H1 (cell line): ENCODE measurements at regions not wholly inside any gene's neighbourhood (a gene's known extent, or its start where the extent isn't known, plus 50 kb on each side); places are given as distances from the start of the nearest gene placed in this dataset.

ENCODE experiments used
- CTCF ChIA-PET: fragments of 300-600 bp; sonication (Branson Sonifier 250); formaldehyde crosslinking; loops from one replicate; lab custom pipeline; 2021; ENCODE audit not compliant: partially characterized antibody; lab: Charles Lee
- POLR2A ChIA-PET: fragments of 300-600 bp; sonication (Branson Sonifier 250); formaldehyde crosslinking; loops from one replicate; lab custom pipeline; 2021; ENCODE audit warnings: inconsistent platforms; ENCODE audit not compliant: partially characterized antibody; lab: Charles Lee
- DNase-seq, 2 experiments: peaks; one replicate each; pipeline versions ENCODE4 v3.0.0 to v3.0.0-alpha.2; 2010 to 2022; ENCODE audit warnings: low spot score in 2 of 2, low read depth in 1 of 2, mixed read lengths in 1 of 2
- FAIRE-seq: peaks from 2 replicates; lab custom pipeline; 2011; peaks lifted over from hg19 to GRCh38; lab: Jason Lieb, UNC
- H2AFZ ChIP-seq: 2 replicates; pipeline ENCODE4 v1.8.1; 2012; ENCODE audit warnings: low read length, inconsistent platforms
- H2AK5ac ChIP-seq: 2 replicates; pipeline ENCODE4 v1.6.1; 2013; ENCODE audit warnings: low read depth, low read length
- H2BK120ac ChIP-seq: replicated peaks from 2 replicates; pipeline ENCODE3; 2013; ENCODE audit warnings: low read depth, low read length, inconsistent platforms
- H2BK12ac ChIP-seq: 2 replicates; pipeline ENCODE4 v1.6.1; 2013; ENCODE audit warnings: low read depth, low read length
- H2BK15ac ChIP-seq: 2 replicates; pipeline ENCODE4 v1.6.1; 2013; ENCODE audit warnings: low read length
- H2BK20ac ChIP-seq: 2 replicates; pipeline ENCODE4 v1.6.1; 2013; ENCODE audit warnings: low read length
- H2BK5ac ChIP-seq: 2 replicates; pipeline ENCODE4 v1.6.1; 2013; ENCODE audit warnings: low read depth, low read length
- H3K14ac ChIP-seq: 2 replicates; pipeline ENCODE4 v1.6.1; 2013; ENCODE audit warnings: inconsistent platforms; ENCODE audit not compliant: insufficient read length
- H3K18ac ChIP-seq: 2 replicates; pipeline ENCODE4 v1.6.1; 2013; ENCODE audit warnings: low read length; ENCODE audit errors: extremely low read depth
- H3K23ac ChIP-seq: 2 replicates; pipeline ENCODE4 v1.6.1; 2013; ENCODE audit warnings: inconsistent platforms; ENCODE audit not compliant: insufficient read length
- H3K23me2 ChIP-seq: 2 replicates; pipeline ENCODE4 v1.6.1; 2013; ENCODE audit warnings: low read depth, low read length
- H3K27ac ChIP-seq: 2 replicates; pipeline ENCODE4 v1.6.1; 2011; ENCODE audit warnings: low read depth, low read length, inconsistent platforms
- H3K27me3 ChIP-seq, 4 experiments: replicated peaks in 1 of 4; 1 replicate in 1 of 4; 2 replicates in 3 of 4; pipeline versions ENCODE4 v1.6.1 to v1.8.1; 2011 to 2013; ENCODE audit warnings: low read length in 3 of 4, mild to moderate bottlenecking in 3 of 4, inconsistent platforms in 2 of 4, mixed read lengths in 2 of 4, moderate library complexity in 1 of 4; ENCODE audit not compliant: control insufficient read depth in 3 of 4, insufficient read depth in 3 of 4; ENCODE audit errors: extremely low read depth in 1 of 4
- H3K36me3 ChIP-seq, 4 experiments: 2 replicates each; pipeline versions ENCODE4 v1.6.1 to v1.8.1; 2011 to 2013; ENCODE audit warnings: mild to moderate bottlenecking in 4 of 4, low read length in 3 of 4, moderate library complexity in 2 of 4, control low read depth in 1 of 4, inconsistent platforms in 1 of 4; ENCODE audit not compliant: insufficient read depth in 4 of 4, control insufficient read depth in 2 of 4
- H3K4ac ChIP-seq: replicated peaks from 2 replicates; pipeline ENCODE3; 2013; ENCODE audit warnings: low read length, low read depth, mixed read lengths, inconsistent platforms; ENCODE audit not compliant: insufficient read length
- H3K4me1 ChIP-seq, 4 experiments: replicated peaks in 1 of 4; 1 replicate in 1 of 4; 2 replicates in 3 of 4; pipeline versions ENCODE4 v1.6.1 to v1.8.1; 2011 to 2013; ENCODE audit warnings: low read length in 3 of 4, inconsistent platforms in 2 of 4, mixed read lengths in 1 of 4; ENCODE audit not compliant: insufficient read depth in 4 of 4, control insufficient read depth in 3 of 4
- H3K4me2 ChIP-seq, 2 experiments: 2 replicates each; pipeline versions ENCODE4 v1.6.1 to v1.8.1; 2011 to 2013; ENCODE audit warnings: low read depth in 2 of 2, low read length in 2 of 2, control low read depth in 1 of 2, inconsistent platforms in 1 of 2, mild to moderate bottlenecking in 1 of 2; ENCODE audit not compliant: insufficient read depth in 1 of 2
- H3K4me3 ChIP-seq, 4 experiments: fragments of 200-600, 300-600 bp in 1 of 4; sonication (generic), shearing (Covaris generic), sonication (Bioruptor Twin) in 1 of 4; 2 replicates each; pipeline versions ENCODE4 v1.5.1 to v1.8.1; 2011 to 2016; ENCODE audit warnings: low read length in 4 of 4, low read depth in 3 of 4, control low read depth in 2 of 4, inconsistent platforms in 2 of 4, mild to moderate bottlenecking in 2 of 4, mixed read lengths in 1 of 4, moderate library complexity in 1 of 4; ENCODE audit not compliant: insufficient read depth in 2 of 4; ENCODE audit errors: extremely low read depth in 1 of 4
- H3K56ac ChIP-seq: replicated peaks from 2 replicates; pipeline ENCODE3; 2013; ENCODE audit warnings: low read depth, mild to moderate bottlenecking, mixed read lengths, low read length, inconsistent platforms; ENCODE audit not compliant: insufficient read length
- H3K79me1 ChIP-seq: 2 replicates; pipeline ENCODE4 v1.6.1; 2013; ENCODE audit warnings: low read depth, low read length, control low read depth
- H3K79me2 ChIP-seq, 2 experiments: 2 replicates each; pipeline versions ENCODE4 v1.6.1 to v1.8.1; 2012 to 2013; ENCODE audit warnings: low read length in 2 of 2, mild to moderate bottlenecking in 2 of 2, inconsistent platforms in 1 of 2; ENCODE audit not compliant: insufficient read depth in 2 of 2, control insufficient read depth in 1 of 2
- H3K9ac ChIP-seq, 4 experiments: replicated peaks in 1 of 4; 1 replicate in 1 of 4; 2 replicates in 3 of 4; pipeline versions ENCODE4 v1.6.1 to v1.8.1; 2011 to 2013; ENCODE audit warnings: low read depth in 3 of 4, low read length in 3 of 4, control low read depth in 2 of 4, mild to moderate bottlenecking in 2 of 4, moderate library complexity in 2 of 4, inconsistent platforms in 1 of 4; ENCODE audit errors: extremely low read depth in 1 of 4
- H3K9me3 ChIP-seq, 2 experiments: 2 replicates each; pipeline versions ENCODE4 v1.6.1 to v1.8.1; 2012 to 2013; ENCODE audit warnings: mild to moderate bottlenecking in 2 of 2, moderate library complexity in 2 of 2, control low read depth in 1 of 2, inconsistent platforms in 1 of 2, low read depth in 1 of 2, low read length in 1 of 2, mixed read lengths in 1 of 2; ENCODE audit not compliant: insufficient read depth in 2 of 2
- H4K20me1 ChIP-seq, 2 experiments: replicated peaks in 1 of 2; 2 replicates each; pipeline versions ENCODE3 to v1.8.1; 2011 to 2013; ENCODE audit warnings: inconsistent platforms in 2 of 2, low read length in 2 of 2, mild to moderate bottlenecking in 1 of 2; ENCODE audit not compliant: insufficient read depth in 2 of 2, control insufficient read depth in 1 of 2
- H4K5ac ChIP-seq: 2 replicates; pipeline ENCODE4 v1.6.1; 2013; ENCODE audit warnings: low read length, low read depth, mixed read lengths, inconsistent platforms; ENCODE audit not compliant: insufficient read length
- H4K8ac ChIP-seq: 2 replicates; pipeline ENCODE4 v1.8.0; 2013; ENCODE audit warnings: mild to moderate bottlenecking, moderate library complexity, low read length, inconsistent platforms; ENCODE audit not compliant: insufficient read depth; ENCODE audit errors: extremely low read depth
- H4K91ac ChIP-seq: replicated peaks from 2 replicates; pipeline ENCODE3; 2013; ENCODE audit warnings: low read length, mixed read lengths, inconsistent platforms; ENCODE audit not compliant: insufficient read length
- WGBS, 2 experiments: shearing (Covaris generic) in 1 of 2; methylation state at CpG; one replicate each; pipeline versions ENCODE4 v1.1.6 to v1.1.7; 2013 to 2015; ENCODE audit warnings: low lambda C conversion rate in 2 of 2, mixed read lengths in 2 of 2, inconsistent platforms in 1 of 2, low coverage in 1 of 2, missing lambda C conversion rate in 1 of 2; ENCODE audit not compliant: insufficient replicate concordance in 2 of 2, insufficient coverage in 1 of 2, insufficient read length in 1 of 2; ENCODE audit errors: extremely low coverage in 1 of 2, missing lambda C conversion rate in 1 of 2; 5-methylcytosine and 5-hydroxymethylcytosine counted together
- TF ChIP-seq, protein P1 (sequence below): fragments of 300-600 bp; sonication (generic); IDR thresholded peaks from 2 replicates; pipeline ENCODE4 v1.7.1; 2012; ENCODE audit warnings: low read length, moderate library complexity, mild to moderate bottlenecking, inconsistent platforms; ENCODE audit not compliant: insufficient replicate concordance

DNA sequence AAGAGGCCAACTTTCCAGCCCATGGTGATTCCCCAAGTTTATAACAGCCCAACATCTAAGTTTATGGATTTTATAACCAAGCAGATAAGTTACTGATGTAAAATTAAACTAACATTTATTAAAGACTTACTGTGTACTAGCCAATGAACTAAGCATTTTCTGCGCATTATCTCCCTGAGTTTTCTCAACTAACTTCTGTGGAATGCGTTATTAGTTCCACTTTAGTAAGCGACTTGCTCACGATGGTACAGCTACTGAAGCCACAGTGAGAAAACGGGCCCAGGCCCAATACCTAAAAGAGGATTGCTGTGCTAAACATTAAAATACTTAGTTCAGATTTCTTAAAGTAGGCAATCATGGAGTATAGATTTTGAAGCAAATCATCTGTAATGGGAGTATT, 61.0 kb downstream of the ZBTB18 start:
- Histone ChIP-seq H3K4me1 (0 out of 7 replicates have a peak, but pooled peaks cover 0 to 2% (median 0%) of the 10 kb centered on the region in 4 experiments), H3K23me2 (no peaks in the 10 kb centered on the region), H2BK15ac (no peak overlapping the region), H2AK5ac (no peak overlapping the region), H2BK20ac (no peak overlapping the region), H2BK12ac (no peak overlapping the region), H3K9me3 (no peaks in the 10 kb centered on the region), H3K79me1 (no peaks in the 10 kb centered on the region), H3K27me3 (no peaks in the 10 kb centered on the region), H3K79me2 (no peaks in the 10 kb centered on the region), H3K4me2 (no peak overlapping the region), H3K14ac (no peak overlapping the region), H4K91ac (no peak overlapping the region), H3K4me3 (no peak overlapping the region), H2AFZ (no peak overlapping the region), H3K27ac (no peak overlapping the region), H3K23ac (no peak overlapping the region), H3K56ac (no peak overlapping the region), H3K18ac (no peak overlapping the region), H4K20me1 (no peaks in the 10 kb centered on the region), H4K5ac (no peak overlapping the region), H4K8ac (no peak overlapping the region), H3K9ac (no peak overlapping the region), H3K36me3 (no peaks in the 10 kb centered on the region), H2BK120ac (no peak overlapping the region), H2BK5ac (no peak overlapping the region), H3K4ac (no peak overlapping the region)
- CTCF ChIA-PET: no interaction called here
- POLR2A ChIA-PET: no interaction called here
- WGBS, 2 experiments: 93% methylated on average over 5 of the region's 5 CpGs; no CpG with 5 or more reads in 1 of the 2 experiments
- no peak for DNase-seq
- FAIRE-seq: no peak
- TF ChIP-seq, protein P1, sequence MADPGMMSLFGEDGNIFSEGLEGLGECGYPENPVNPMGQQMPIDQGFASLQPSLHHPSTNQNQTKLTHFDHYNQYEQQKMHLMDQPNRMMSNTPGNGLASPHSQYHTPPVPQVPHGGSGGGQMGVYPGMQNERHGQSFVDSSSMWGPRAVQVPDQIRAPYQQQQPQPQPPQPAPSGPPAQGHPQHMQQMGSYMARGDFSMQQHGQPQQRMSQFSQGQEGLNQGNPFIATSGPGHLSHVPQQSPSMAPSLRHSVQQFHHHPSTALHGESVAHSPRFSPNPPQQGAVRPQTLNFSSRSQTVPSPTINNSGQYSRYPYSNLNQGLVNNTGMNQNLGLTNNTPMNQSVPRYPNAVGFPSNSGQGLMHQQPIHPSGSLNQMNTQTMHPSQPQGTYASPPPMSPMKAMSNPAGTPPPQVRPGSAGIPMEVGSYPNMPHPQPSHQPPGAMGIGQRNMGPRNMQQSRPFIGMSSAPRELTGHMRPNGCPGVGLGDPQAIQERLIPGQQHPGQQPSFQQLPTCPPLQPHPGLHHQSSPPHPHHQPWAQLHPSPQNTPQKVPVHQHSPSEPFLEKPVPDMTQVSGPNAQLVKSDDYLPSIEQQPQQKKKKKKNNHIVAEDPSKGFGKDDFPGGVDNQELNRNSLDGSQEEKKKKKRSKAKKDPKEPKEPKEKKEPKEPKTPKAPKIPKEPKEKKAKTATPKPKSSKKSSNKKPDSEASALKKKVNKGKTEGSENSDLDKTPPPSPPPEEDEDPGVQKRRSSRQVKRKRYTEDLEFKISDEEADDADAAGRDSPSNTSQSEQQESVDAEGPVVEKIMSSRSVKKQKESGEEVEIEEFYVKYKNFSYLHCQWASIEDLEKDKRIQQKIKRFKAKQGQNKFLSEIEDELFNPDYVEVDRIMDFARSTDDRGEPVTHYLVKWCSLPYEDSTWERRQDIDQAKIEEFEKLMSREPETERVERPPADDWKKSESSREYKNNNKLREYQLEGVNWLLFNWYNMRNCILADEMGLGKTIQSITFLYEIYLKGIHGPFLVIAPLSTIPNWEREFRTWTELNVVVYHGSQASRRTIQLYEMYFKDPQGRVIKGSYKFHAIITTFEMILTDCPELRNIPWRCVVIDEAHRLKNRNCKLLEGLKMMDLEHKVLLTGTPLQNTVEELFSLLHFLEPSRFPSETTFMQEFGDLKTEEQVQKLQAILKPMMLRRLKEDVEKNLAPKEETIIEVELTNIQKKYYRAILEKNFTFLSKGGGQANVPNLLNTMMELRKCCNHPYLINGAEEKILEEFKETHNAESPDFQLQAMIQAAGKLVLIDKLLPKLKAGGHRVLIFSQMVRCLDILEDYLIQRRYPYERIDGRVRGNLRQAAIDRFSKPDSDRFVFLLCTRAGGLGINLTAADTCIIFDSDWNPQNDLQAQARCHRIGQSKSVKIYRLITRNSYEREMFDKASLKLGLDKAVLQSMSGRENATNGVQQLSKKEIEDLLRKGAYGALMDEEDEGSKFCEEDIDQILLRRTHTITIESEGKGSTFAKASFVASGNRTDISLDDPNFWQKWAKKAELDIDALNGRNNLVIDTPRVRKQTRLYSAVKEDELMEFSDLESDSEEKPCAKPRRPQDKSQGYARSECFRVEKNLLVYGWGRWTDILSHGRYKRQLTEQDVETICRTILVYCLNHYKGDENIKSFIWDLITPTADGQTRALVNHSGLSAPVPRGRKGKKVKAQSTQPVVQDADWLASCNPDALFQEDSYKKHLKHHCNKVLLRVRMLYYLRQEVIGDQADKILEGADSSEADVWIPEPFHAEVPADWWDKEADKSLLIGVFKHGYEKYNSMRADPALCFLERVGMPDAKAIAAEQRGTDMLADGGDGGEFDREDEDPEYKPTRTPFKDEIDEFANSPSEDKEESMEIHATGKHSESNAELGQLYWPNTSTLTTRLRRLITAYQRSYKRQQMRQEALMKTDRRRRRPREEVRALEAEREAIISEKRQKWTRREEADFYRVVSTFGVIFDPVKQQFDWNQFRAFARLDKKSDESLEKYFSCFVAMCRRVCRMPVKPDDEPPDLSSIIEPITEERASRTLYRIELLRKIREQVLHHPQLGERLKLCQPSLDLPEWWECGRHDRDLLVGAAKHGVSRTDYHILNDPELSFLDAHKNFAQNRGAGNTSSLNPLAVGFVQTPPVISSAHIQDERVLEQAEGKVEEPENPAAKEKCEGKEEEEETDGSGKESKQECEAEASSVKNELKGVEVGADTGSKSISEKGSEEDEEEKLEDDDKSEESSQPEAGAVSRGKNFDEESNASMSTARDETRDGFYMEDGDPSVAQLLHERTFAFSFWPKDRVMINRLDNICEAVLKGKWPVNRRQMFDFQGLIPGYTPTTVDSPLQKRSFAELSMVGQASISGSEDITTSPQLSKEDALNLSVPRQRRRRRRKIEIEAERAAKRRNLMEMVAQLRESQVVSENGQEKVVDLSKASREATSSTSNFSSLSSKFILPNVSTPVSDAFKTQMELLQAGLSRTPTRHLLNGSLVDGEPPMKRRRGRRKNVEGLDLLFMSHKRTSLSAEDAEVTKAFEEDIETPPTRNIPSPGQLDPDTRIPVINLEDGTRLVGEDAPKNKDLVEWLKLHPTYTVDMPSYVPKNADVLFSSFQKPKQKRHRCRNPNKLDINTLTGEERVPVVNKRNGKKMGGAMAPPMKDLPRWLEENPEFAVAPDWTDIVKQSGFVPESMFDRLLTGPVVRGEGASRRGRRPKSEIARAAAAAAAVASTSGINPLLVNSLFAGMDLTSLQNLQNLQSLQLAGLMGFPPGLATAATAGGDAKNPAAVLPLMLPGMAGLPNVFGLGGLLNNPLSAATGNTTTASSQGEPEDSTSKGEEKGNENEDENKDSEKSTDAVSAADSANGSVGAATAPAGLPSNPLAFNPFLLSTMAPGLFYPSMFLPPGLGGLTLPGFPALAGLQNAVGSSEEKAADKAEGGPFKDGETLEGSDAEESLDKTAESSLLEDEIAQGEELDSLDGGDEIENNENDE: no peak
